Spleen (tissue), 11 donors: ENCODE measurements at regions not wholly inside any gene's neighbourhood (a gene's known extent, or its start where the extent isn't known, plus 50 kb on each side); places are given as distances from the start of the nearest gene placed in this dataset.

Experiments
- DNase-seq: peaks from one replicate; pipeline ENCODE4 v3.0.0-alpha.2; 2020
- H3K27ac ChIP-seq, 8 donors: fragments of 200-600 bp; sonication (generic) in 7 of 8; 1 replicate in 4 of 8; 2 replicates in 4 of 8; pipeline versions ENCODE4 v1.5.0 to v1.8.0; 2016 to 2021; ENCODE audit warnings: inconsistent platforms in 4 of 8, mild to moderate bottlenecking in 4 of 8, moderate library complexity in 1 of 8
- H3K27me3 ChIP-seq, 7 donors: fragments of 200-600 bp; sonication (generic) in 6 of 7; replicated peaks in 1 of 7; 1 replicate in 4 of 7; 2 replicates in 3 of 7; pipeline versions ENCODE4 v1.5.0 to v1.8.0; 2016 to 2021; ENCODE audit warnings: inconsistent platforms in 3 of 7, mild to moderate bottlenecking in 1 of 7
- H3K36me3 ChIP-seq, 6 donors: fragments of 200-600 bp; sonication (generic) in 5 of 6; 1 replicate in 4 of 6; 2 replicates in 2 of 6; pipeline versions ENCODE4 v1.5.0 to v1.8.0; 2016 to 2021; ENCODE audit warnings: inconsistent platforms in 2 of 6
- H3K4me1 ChIP-seq, 6 donors: fragments of 200-600 bp; sonication (generic) in 5 of 6; 1 replicate in 3 of 6; 2 replicates in 3 of 6; pipeline versions ENCODE4 v1.5.0 to v1.8.0; 2016 to 2021; ENCODE audit warnings: inconsistent platforms in 3 of 6
- H3K4me3 ChIP-seq, 8 donors: fragments of 200-600 bp; sonication (generic) in 7 of 8; 1 replicate in 4 of 8; 2 replicates in 4 of 8; pipeline versions ENCODE4 v1.5.0 to v1.8.0; 2016 to 2021; ENCODE audit warnings: inconsistent platforms in 4 of 8, mild to moderate bottlenecking in 4 of 8, moderate library complexity in 2 of 8
- H3K9me3 ChIP-seq, 8 donors: fragments of 200-600 bp; sonication (generic) in 7 of 8; 1 replicate in 4 of 8; 2 replicates in 4 of 8; pipeline versions ENCODE4 v1.5.0 to v1.8.0; 2016 to 2021; ENCODE audit warnings: inconsistent platforms in 4 of 8
- CTCF ChIP-seq, 11 experiments: fragments of 200-600 bp in 7 of 11; fragments of 450-650 bp in 4 of 11; sonication (generic) in 4 of 11; IDR thresholded peaks in 8 of 11; conservative IDR thresholded peaks in 3 of 11; 1 replicate in 7 of 11; 2 replicates in 4 of 11; pipeline versions ENCODE4 v1.4.0 to v1.8.0; 2016 to 2021; ENCODE audit warnings: antibody characterized with exemption in 11 of 11, inconsistent platforms in 4 of 11, mild to moderate bottlenecking in 1 of 11
- POLR2A ChIP-seq, 3 donors: fragments of 450-650 bp; IDR thresholded peaks; one replicate each; pipeline ENCODE4 v1.5.1; 2017; ENCODE audit warnings: antibody characterized with exemption in 3 of 3, mild to moderate bottlenecking in 1 of 3
- POLR2AphosphoS5 ChIP-seq, 3 donors: sonication (generic); formaldehyde crosslinking; IDR thresholded peaks; one replicate each; pipeline ENCODE4 v1.5.1; 2017; ENCODE audit warnings: antibody characterized with exemption in 3 of 3
- WGBS, 5 donors: extraction: QIAGEN DNeasy Blood & Tissue Kit in 3 of 5; methylation state at CpG; one replicate each; pipeline versions ENCODE4 v1.1.5 to v1.1.7; 2013 to 2018; 5-methylcytosine and 5-hydroxymethylcytosine counted together
- intact Hi-C: fragments of 100-400 bp; cut with DNase I; formaldehyde crosslinking; loops from one replicate; pipeline ENCODE4 v1.15.0; 2023; ENCODE audit warnings: low total_unique reads
- donor health status: healthy with polysubstance abuse.
- donor health status: DM: no; HTN: no; CAD: no; lungs with moderate emphysema.
- donor health status: DM: no; HTN: no; CAD: no.
- donor health status: Bipolar disorder and iron deficiency.
- donor health status: healthy.
- donor health status: DM: no; HTN: no; CAD: no.
- donor health status: DM: yes; HTN: yes; CAD: no.

- intact Hi-C loops = no loop called here
- Histone ChIP-seq H3K9me3 (no peaks in the 10 kb centered on the region), H3K27me3 (no peaks in the 10 kb centered on the region), H3K36me3 (no peaks in the 10 kb centered on the region), H3K4me3 (no peak overlapping the region), H3K4me1 (no peaks in the 10 kb centered on the region), H3K27ac (no peak overlapping the region)
- no peak for DNase-seq
- WGBS, 5 donors = 73 to 88% (median 87%) methylated on average over 1 of the region's 1 CpG
- no peak for TF ChIP-seq POLR2AphosphoS5 (IDR thresholded peaks at IDR 0.05)
- no peak for TF ChIP-seq CTCF (IDR thresholded peaks at IDR 0.05 in 8 of 11, conservative IDR thresholded peaks at IDR 0.05 in 3 of 11)
- no peak for TF ChIP-seq POLR2A (IDR thresholded peaks at IDR 0.05)
Observed at GRCh38 chr7:124152859-124153692, 120.2 kb upstream of the TMEM229A start.

- WGBS, 5 donors = 72 to 82% (median 76%) methylated on average over 1 of the region's 1 CpG
- no peaks in the 10 kb centered on the region for H3K4me1 ChIP-seq
- H3K27me3 ChIP-seq = no peaks in the 10 kb centered on the region
- no peak overlapping the region for H3K4me3 ChIP-seq
- intact Hi-C loops = no loop called here
- peaks cover 0 to 52% (median 24%) of the 10 kb centered on the region in 8 donors for H3K9me3 ChIP-seq
- H3K27ac ChIP-seq = no peak overlapping the region
- TF ChIP-seq POLR2A (IDR thresholded peaks at IDR 0.05) = no peak
- TF ChIP-seq POLR2AphosphoS5 (IDR thresholded peaks at IDR 0.05) = no peak
- no peaks in the 10 kb centered on the region for H3K36me3 ChIP-seq
- DNase-seq = no peak
Observed at GRCh38 chr7:124137664-124138063, 104.8 kb upstream of the TMEM229A start.

- Histone ChIP-seq H3K9me3 (peaks cover 0 to 5% (median 0%) of the 10 kb centered on the region in 8 donors), H3K4me1 (no peaks in the 10 kb centered on the region), H3K36me3 (no peaks in the 10 kb centered on the region), H3K4me3 (no peak overlapping the region), H3K27ac (no peak overlapping the region), H3K27me3 (no peaks in the 10 kb centered on the region)
- TF ChIP-seq POLR2AphosphoS5 (IDR thresholded peaks at IDR 0.05) (no peak), POLR2A (IDR thresholded peaks at IDR 0.05) (no peak), CTCF (IDR thresholded peaks at IDR 0.05 in 8 of 11, conservative IDR thresholded peaks at IDR 0.05 in 3 of 11) (no peak)
- intact Hi-C loops = no loop called here
- no peak for DNase-seq
- 68 to 73% (median 70%) methylated on average over 1 of the region's 1 CpG for WGBS, 5 donors
Observed at GRCh38 chr7:124124201-124124600, 91.3 kb upstream of the TMEM229A start.

- Histone ChIP-seq H3K36me3 (no peaks in the 10 kb centered on the region), H3K9me3 (peaks cover 0 to 9% (median 2%) of the 10 kb centered on the region in 8 donors), H3K27me3 (no peaks in the 10 kb centered on the region), H3K4me1 (no peaks in the 10 kb centered on the region), H3K4me3 (no peak overlapping the region), H3K27ac (no peak overlapping the region)
- no peak for DNase-seq
- TF ChIP-seq POLR2A (IDR thresholded peaks at IDR 0.05) (no peak), CTCF (IDR thresholded peaks at IDR 0.05 in 8 of 11, conservative IDR thresholded peaks at IDR 0.05 in 3 of 11) (no peak), POLR2AphosphoS5 (IDR thresholded peaks at IDR 0.05) (no peak)
- intact Hi-C loops = no loop called here
Observed at GRCh38 chr7:124120911-124121310, 88.0 kb upstream of the TMEM229A start.
